Heart left ventricle (tissue), 16 donors: ENCODE measurements at regions not wholly inside any gene's neighbourhood (a gene's known extent, or its start where the extent isn't known, plus 50 kb on each side); places are given as distances from the start of the nearest gene placed in this dataset.

Source experiments
- ATAC-seq, 4 donors: fragments of 200-7000 bp; cut with Tn5 transposase; one replicate each; pipeline ENCODE4 v1.9.1; 2020 to 2022; ENCODE audit warnings: moderate library complexity in 4 of 4, mild to moderate bottlenecking in 3 of 4, moderate number of reproducible peaks in 1 of 4
- DNase-seq, 5 donors: peaks; one replicate each; pipeline ENCODE4 v3.0.0-alpha.2; 2020
- H3K27ac ChIP-seq, 12 donors: fragments of 200-600 bp; sonication (generic) in 4 of 12; one replicate each; pipeline versions ENCODE4 v1.5.0 to v1.8.0; 2016 to 2022; ENCODE audit warnings: mild to moderate bottlenecking in 2 of 12
- H3K27me3 ChIP-seq, 9 donors: fragments of 200-600 bp; sonication (generic) in 2 of 9; one replicate each; pipeline versions ENCODE4 v1.5.1 to v1.8.0; 2016 to 2022; ENCODE audit warnings: mild to moderate bottlenecking in 3 of 9
- H3K36me3 ChIP-seq, 9 donors: fragments of 200-600 bp; sonication (generic) in 2 of 9; one replicate each; pipeline versions ENCODE4 v1.5.0 to v1.8.0; 2018 to 2022; ENCODE audit warnings: mild to moderate bottlenecking in 2 of 9
- H3K4me1 ChIP-seq, 12 donors: fragments of 200-600 bp; sonication (generic) in 4 of 12; one replicate each; pipeline versions ENCODE4 v1.5.0 to v1.8.0; 2016 to 2022; ENCODE audit warnings: mild to moderate bottlenecking in 3 of 12
- H3K4me3 ChIP-seq, 12 donors: fragments of 200-600 bp; sonication (generic) in 4 of 12; one replicate each; pipeline versions ENCODE4 v1.5.0 to v1.8.0; 2017 to 2022; ENCODE audit warnings: mild to moderate bottlenecking in 9 of 12, moderate library complexity in 4 of 12
- H3K9me3 ChIP-seq, 12 donors: fragments of 200-600 bp; sonication (generic) in 4 of 12; one replicate each; pipeline versions ENCODE4 v1.5.0 to v1.8.0; 2016 to 2022; ENCODE audit warnings: mild to moderate bottlenecking in 1 of 12
- CTCF ChIP-seq, 12 donors: fragments of 200-600 bp; sonication (generic) in 4 of 12; IDR thresholded peaks; one replicate each; pipeline versions ENCODE4 v1.5.0 to v1.8.0; 2018 to 2022; ENCODE audit warnings: antibody characterized with exemption in 12 of 12, mild to moderate bottlenecking in 5 of 12
- POLR2A ChIP-seq, 2 donors: fragments of 450-650 bp; IDR thresholded peaks; one replicate each; pipeline ENCODE4 v1.6.1; 2017; ENCODE audit warnings: antibody characterized with exemption in 2 of 2, mild to moderate bottlenecking in 2 of 2, moderate library complexity in 2 of 2
- WGBS, 4 donors: extraction: QIAGEN DNeasy Blood & Tissue Kit in 2 of 4; methylation state at CpG; one replicate each; pipeline versions ENCODE4 v1.1.5 to v1.1.7; 2013 to 2018; 5-methylcytosine and 5-hydroxymethylcytosine counted together
- intact Hi-C, 10 donors: fragments of 100-400 bp; cut with DNase I; formaldehyde crosslinking; loops; one replicate each; pipeline versions ENCODE4 v1.11.1 to v1.14.2; 2022
- donor health status: ischemic (EF 13 %, LVEDD 7.1; RV severe dilation, severe dysfunction).
- donor health status: healthy with polysubstance abuse.
- donor health status: DM: no; HTN: yes; CAD: no.
- donor health status: DM: no; HTN: no; CAD: no.
- donor health status: ischemic (EF 25% LVEDD 6.9; RV normal size, moderate dysfunction).
- donor health status: ischemic (EF 25% LVEDD 5.7; RV mildly dilated, moderate dysfunction).
- donor health status: healthy.
- donor health status: DM: yes; HTN: yes; CAD: no.
- donor health status: ischemic (EF 35%, LVEDD 5.7; RV mildly dilated, moderate dysfunction).
- donor health status: nonischemic (EF 11% LVEDD 7.7; RV severe dilation, severe dysfunction).
- donor health status: DM: yes; HTN: yes; CAD: no.
- donor health status: PGD.
- donor health status: ischemic (EF 29% LVEDD 5.4; RV normal size, mild dysfunction).
- donor health status: nonischemic (EF 23%, LVEDD 6.1; RV moderate dilation, normal function).

- ATAC-seq (no peak), DNase-seq (no peak)
- no peaks in the 10 kb centered on the region for H3K9me3 ChIP-seq
- H3K4me1 ChIP-seq = no peaks in the 10 kb centered on the region
- TF ChIP-seq CTCF (IDR thresholded peaks at IDR 0.05) (no peak), POLR2A (IDR thresholded peaks at IDR 0.05) (no peak)
- WGBS, 4 donors = 42 to 80% (median 64%) methylated on average over 1 of the region's 1 CpG
- H3K4me3 ChIP-seq = no peak overlapping the region
- no peaks in the 10 kb centered on the region for H3K36me3 ChIP-seq
- intact Hi-C loops = no loop called here
- H3K27ac ChIP-seq = no peak overlapping the region
- H3K27me3 ChIP-seq = no peaks in the 10 kb centered on the region
Measured at GRCh38 chr10:111707076-111707475, 476.5 kb downstream of the GPAM start.

GRCh38 chr10:111709603-111710002, 474.0 kb downstream of the GPAM start:
- peaks cover 0 to 10% (median 0%) of the 10 kb centered on the region in 12 donors for H3K9me3 ChIP-seq
- no peaks in the 10 kb centered on the region for H3K36me3 ChIP-seq
- H3K4me1 ChIP-seq = no peaks in the 10 kb centered on the region
- H3K27ac ChIP-seq = no peak overlapping the region
- TF ChIP-seq POLR2A (IDR thresholded peaks at IDR 0.05) (no peak), CTCF (IDR thresholded peaks at IDR 0.05) (no peak)
- no peaks in the 10 kb centered on the region for H3K27me3 ChIP-seq
- ATAC-seq = no peak
- H3K4me3 ChIP-seq = no peak overlapping the region
- intact Hi-C loops = no loop called here
- WGBS, 4 donors = 63 to 75% (median 68%) methylated on average over 4 of the region's 4 CpGs
- DNase-seq = no peak

- H3K9me3 ChIP-seq = peaks cover 0 to 47% (median 19%) of the 10 kb centered on the region in 12 donors
- ATAC-seq = no peak
- intact Hi-C loops = no loop called here
Measured at GRCh38 chr10:111716032-111716431, 467.5 kb downstream of the GPAM start.

GRCh38 chr10:111724121-111724520, 459.4 kb downstream of the GPAM start:
- Histone ChIP-seq H3K27me3 (no peaks in the 10 kb centered on the region), H3K4me1 (no peaks in the 10 kb centered on the region), H3K36me3 (no peaks in the 10 kb centered on the region), H3K9me3 (peaks cover 0 to 6% (median 0%) of the 10 kb centered on the region in 12 donors), H3K27ac (no peak overlapping the region), H3K4me3 (no peak overlapping the region)
- ATAC-seq = no peak
- no peak for TF ChIP-seq CTCF (IDR thresholded peaks at IDR 0.05)
- TF ChIP-seq POLR2A (IDR thresholded peaks at IDR 0.05) = no peak
- intact Hi-C loops = no loop called here
- WGBS, 4 donors = 55 to 82% (median 61%) methylated on average over 1 of the region's 1 CpG
- no peak for DNase-seq

More at GRCh38 chr10:111716032-111716431, 467.5 kb downstream of the GPAM start:
- DNase-seq = no peak
- Histone ChIP-seq H3K4me3 (no peak overlapping the region), H3K27me3 (no peaks in the 10 kb centered on the region), H3K4me1 (no peaks in the 10 kb centered on the region), H3K27ac (no peak overlapping the region), H3K36me3 (no peaks in the 10 kb centered on the region)
- no peak for TF ChIP-seq CTCF (IDR thresholded peaks at IDR 0.05)
- TF ChIP-seq POLR2A (IDR thresholded peaks at IDR 0.05) = no peak
